HG03460 (cell line): ENCODE measurements at regions not wholly inside any gene's neighbourhood (a gene's known extent, or its start where the extent isn't known, plus 50 kb on each side); places are given as distances from the start of the nearest gene placed in this dataset.
"Not testable (repeated sequence)": the region's sequence is repeated elsewhere in the genome, so short reads cannot be mapped to it uniquely, and the experiment has no call there.

Source experiments
- ATAC-seq: cut with Tn5 transposase; IDR thresholded peaks from one replicate; pipeline ENCODE4 v1.9.1; 2021; ENCODE audit not compliant: unreplicated experiment

- no peak for ATAC-seq
Observed at GRCh38 chr1:65059930-65060538, 88.0 kb upstream of the AK4 start.

GRCh38 chr1:65062339-65062738 lies 85.7 kb upstream of the AK4 start:
- no peak for ATAC-seq

GRCh38 chr1:65063025-65063424 lies 85.0 kb upstream of the AK4 start:
- no peak for ATAC-seq

GRCh38 chr1:65064981-65065380 lies 83.0 kb upstream of the AK4 start:
- no peak for ATAC-seq

GRCh38 chr1:65065524-65066418 lies 82.2 kb upstream of the AK4 start:
- no peak for ATAC-seq

- no peak for ATAC-seq
Observed at GRCh38 chr1:65066419-65066765, 81.6 kb upstream of the AK4 start.

GRCh38 chr1:65066766-65067490 lies 81.1 kb upstream of the AK4 start:
- ATAC-seq, result no peak

- ATAC-seq, result no peak
Observed at GRCh38 chr1:65067491-65068201, 80.4 kb upstream of the AK4 start.

GRCh38 chr1:65068202-65069010 lies 79.6 kb upstream of the AK4 start:
- no peak for ATAC-seq

- ATAC-seq, result no peak
Observed at GRCh38 chr1:65069011-65069565, 78.9 kb upstream of the AK4 start.

- ATAC-seq, result no peak
Observed at GRCh38 chr1:65072845-65073244, 75.2 kb upstream of the AK4 start.

- ATAC-seq, result peak; percentile 74
Observed at GRCh38 chr1:65075123-65075976, 72.7 kb upstream of the AK4 start.

- ATAC-seq, result no peak
Observed at GRCh38 chr1:65077369-65077768, 70.6 kb upstream of the AK4 start.

GRCh38 chr1:65079941-65080340 lies 68.1 kb upstream of the AK4 start:
- no peak for ATAC-seq

GRCh38 chr1:65082346-65083040 lies 65.5 kb upstream of the AK4 start:
- no peak for ATAC-seq

GRCh38 chr1:65083263-65083896 lies 64.6 kb upstream of the AK4 start:
- ATAC-seq, result no peak

- no peak for ATAC-seq
Observed at GRCh38 chr1:65084066-65084465, 63.9 kb upstream of the AK4 start.

GRCh38 chr1:65087519-65087918 lies 60.5 kb upstream of the AK4 start:
- not testable (repeated sequence) for ATAC-seq
